Endothelial cell (in vitro differentiated cells): ENCODE measurements at regions not wholly inside any gene's neighbourhood (a gene's known extent, or its start where the extent isn't known, plus 50 kb on each side); places are given as distances from the start of the nearest gene placed in this dataset.

Experiments used
- DNase-seq: peaks from one replicate; pipeline ENCODE4 v3.0.0; 2021; ENCODE audit warnings: low spot score
- H3K27ac Mint-ChIP-seq: one replicate; pipeline ENCODE4 v1.8.0; 2021; ENCODE audit warnings: mixed read lengths, inconsistent platforms; ENCODE audit not compliant: unreplicated experiment
- H3K27me3 Mint-ChIP-seq: one replicate; pipeline ENCODE4 v1.8.0; 2021; ENCODE audit warnings: mild to moderate bottlenecking, moderate library complexity, mixed read lengths, inconsistent platforms; ENCODE audit not compliant: unreplicated experiment
- H3K36me3 Mint-ChIP-seq: one replicate; pipeline ENCODE4 v1.8.0; 2021; ENCODE audit warnings: mild to moderate bottlenecking, low read depth, mixed read lengths, inconsistent platforms; ENCODE audit not compliant: unreplicated experiment
- H3K4me1 Mint-ChIP-seq: one replicate; pipeline ENCODE4 v1.8.0; 2021; ENCODE audit warnings: mild to moderate bottlenecking, mixed read lengths, inconsistent platforms; ENCODE audit not compliant: unreplicated experiment
- H3K4me3 Mint-ChIP-seq: one replicate; pipeline ENCODE4 v1.8.0; 2021; ENCODE audit warnings: mild to moderate bottlenecking, mixed read lengths, inconsistent platforms; ENCODE audit not compliant: unreplicated experiment
- H3K9me3 Mint-ChIP-seq: one replicate; pipeline ENCODE4 v1.8.0; 2021; ENCODE audit warnings: mixed read lengths, inconsistent platforms; ENCODE audit not compliant: unreplicated experiment
- CTCF ChIP-seq: fragments of 200-600 bp; sonication (generic); IDR thresholded peaks from one replicate; pipeline ENCODE4 v1.5.0; 2021; ENCODE audit warnings: antibody characterized with exemption; ENCODE audit not compliant: unreplicated experiment

GRCh38 chr14:42654707-42655106, 1048.0 kb downstream of the LRFN5 start:
- no peak overlapping the region for H3K27ac Mint-ChIP-seq
- DNase-seq: no peak
- H3K4me3 Mint-ChIP-seq: no peak overlapping the region
- no peaks in the 10 kb centered on the region for H3K36me3 Mint-ChIP-seq
- H3K9me3 Mint-ChIP-seq: no peaks in the 10 kb centered on the region
- H3K4me1 Mint-ChIP-seq: peaks cover 2% of the 10 kb centered on the region
- no peaks in the 10 kb centered on the region for H3K27me3 Mint-ChIP-seq
- no peak for TF ChIP-seq CTCF

GRCh38 chr14:42642787-42643186, 1036.1 kb downstream of the LRFN5 start:
- no peak overlapping the region for H3K27ac Mint-ChIP-seq
- H3K9me3 Mint-ChIP-seq: no peaks in the 10 kb centered on the region
- TF ChIP-seq CTCF: no peak
- no peak overlapping the region for H3K4me3 Mint-ChIP-seq
- no peaks in the 10 kb centered on the region for H3K36me3 Mint-ChIP-seq
- no peaks in the 10 kb centered on the region for H3K4me1 Mint-ChIP-seq
- DNase-seq: no peak
- H3K27me3 Mint-ChIP-seq: no peaks in the 10 kb centered on the region

GRCh38 chr14:42633504-42634095, 1026.9 kb downstream of the LRFN5 start:
- no peak for TF ChIP-seq CTCF
- Mint-ChIP-seq H3K27me3 (no peaks in the 10 kb centered on the region), H3K36me3 (no peaks in the 10 kb centered on the region), H3K4me3 (no peak overlapping the region), H3K4me1 (peaks cover 6% of the 10 kb centered on the region), H3K9me3 (no peaks in the 10 kb centered on the region), H3K27ac (no peak overlapping the region)
- no peak for DNase-seq

GRCh38 chr14:42629553-42629952, 1022.9 kb downstream of the LRFN5 start:
- TF ChIP-seq CTCF: no peak
- H3K9me3 Mint-ChIP-seq: no peaks in the 10 kb centered on the region
- no peak overlapping the region for H3K27ac Mint-ChIP-seq
- DNase-seq: no peak
- H3K36me3 Mint-ChIP-seq: no peaks in the 10 kb centered on the region
- no peaks in the 10 kb centered on the region for H3K27me3 Mint-ChIP-seq
- H3K4me1 Mint-ChIP-seq: peaks cover 7% of the 10 kb centered on the region
- no peak overlapping the region for H3K4me3 Mint-ChIP-seq

- Mint-ChIP-seq H3K4me1 (peaks cover 7% of the 10 kb centered on the region), H3K4me3 (no peak overlapping the region), H3K27ac (no peak overlapping the region), H3K9me3 (no peaks in the 10 kb centered on the region), H3K36me3 (no peaks in the 10 kb centered on the region), H3K27me3 (no peaks in the 10 kb centered on the region)
- no peak for DNase-seq
- TF ChIP-seq CTCF: no peak
Measured at GRCh38 chr14:42628602-42629001, 1021.9 kb downstream of the LRFN5 start.
